ENCODE measurements at regions not wholly inside any gene's neighbourhood (a gene's known extent, or its start where the extent isn't known, plus 50 kb on each side); places are given as distances from the start of the nearest gene placed in this dataset.
"Not testable (repeated sequence)": the region's sequence is repeated elsewhere in the genome, so short reads cannot be mapped to it uniquely, and the experiment has no call there.

GRCh38 chr5:167104351-167104750 is 1187.1 kb upstream of the WWC1 start:
- DNase-seq (ENCODE audit: low read depth in 2 of 2) = no peak

- DNase-seq (ENCODE audit: low read depth in 2 of 2) = no peak
Observed at GRCh38 chr5:167105941-167106340, 1185.5 kb upstream of the WWC1 start.

GRCh38 chr5:167107684-167108083 is 1183.8 kb upstream of the WWC1 start:
- no peak for DNase-seq (ENCODE audit: low read depth in 2 of 2)

GRCh38 chr5:167108266-167108665 is 1183.2 kb upstream of the WWC1 start:
- not testable (repeated sequence) for DNase-seq (ENCODE audit: low read depth in 2 of 2)

GRCh38 chr5:167112556-167112955 is 1178.9 kb upstream of the WWC1 start:
- DNase-seq (ENCODE audit: low read depth in 2 of 2) = no peak

GRCh38 chr5:167122267-167122666 is 1169.2 kb upstream of the WWC1 start:
- no peak for DNase-seq (ENCODE audit: low read depth in 2 of 2)

GRCh38 chr5:167123126-167123525 is 1168.3 kb upstream of the WWC1 start:
- no peak for DNase-seq (ENCODE audit: low read depth in 2 of 2)

GRCh38 chr5:167128581-167128980 is 1162.9 kb upstream of the WWC1 start:
- no peak for DNase-seq (ENCODE audit: low read depth in 2 of 2)

- no peak for DNase-seq (ENCODE audit: low read depth in 2 of 2)
Observed at GRCh38 chr5:167140548-167141291, 1150.7 kb upstream of the WWC1 start.

GRCh38 chr5:167143716-167144115 is 1147.7 kb upstream of the WWC1 start:
- no peak for DNase-seq (ENCODE audit: low read depth in 2 of 2)

- DNase-seq (ENCODE audit: low read depth in 2 of 2) = no peak
Observed at GRCh38 chr5:167145841-167146240, 1145.6 kb upstream of the WWC1 start.

GRCh38 chr5:167147879-167148278 is 1143.6 kb upstream of the WWC1 start:
- no peak for DNase-seq (ENCODE audit: low read depth in 2 of 2)

- DNase-seq (ENCODE audit: low read depth in 2 of 2) = no peak
Observed at GRCh38 chr5:167150661-167151060, 1140.8 kb upstream of the WWC1 start.

GRCh38 chr5:167152561-167152960 is 1138.9 kb upstream of the WWC1 start:
- no peak for DNase-seq (ENCODE audit: low read depth in 2 of 2)

GRCh38 chr5:167155387-167156005 is 1135.9 kb upstream of the WWC1 start:
- DNase-seq (ENCODE audit: low read depth in 2 of 2) = no peak

- DNase-seq (ENCODE audit: low read depth in 2 of 2) = no peak
Observed at GRCh38 chr5:167156446-167156845, 1135.0 kb upstream of the WWC1 start.

GRCh38 chr5:167158588-167158987 is 1132.9 kb upstream of the WWC1 start:
- no peak for DNase-seq (ENCODE audit: low read depth in 2 of 2)

- no peak for DNase-seq (ENCODE audit: low read depth in 2 of 2)
Observed at GRCh38 chr5:167160388-167160787, 1131.1 kb upstream of the WWC1 start.

- no peak for DNase-seq (ENCODE audit: low read depth in 2 of 2)
Observed at GRCh38 chr5:167166696-167167095, 1124.7 kb upstream of the WWC1 start.

- DNase-seq (ENCODE audit: low read depth in 2 of 2) = no peak
Observed at GRCh38 chr5:167167191-167167795, 1124.2 kb upstream of the WWC1 start.

- no peak for DNase-seq (ENCODE audit: low read depth in 2 of 2)
Observed at GRCh38 chr5:167168971-167169370, 1122.5 kb upstream of the WWC1 start.

- DNase-seq (ENCODE audit: low read depth in 2 of 2) = no peak
Observed at GRCh38 chr5:167171056-167171455, 1120.4 kb upstream of the WWC1 start.

- no peak for DNase-seq (ENCODE audit: low read depth in 2 of 2)
Observed at GRCh38 chr5:167177736-167178135, 1113.7 kb upstream of the WWC1 start.
